HEK293T (cell line): ENCODE measurements at regions not wholly inside any gene's neighbourhood (a gene's known extent, or its start where the extent isn't known, plus 50 kb on each side); places are given as distances from the start of the nearest gene placed in this dataset.

Source experiments
- CTCF ChIA-PET: fragments of 350-600 bp; formaldehyde crosslinking; extraction: SDS; loops from one replicate; lab custom pipeline; 2021; ENCODE audit warnings: antibody characterized with exemption, inconsistent platforms; lab: Yijun Ruan, JAX
- POLR2A ChIA-PET: fragments of 350-600 bp; formaldehyde crosslinking; extraction: SDS; loops from one replicate; lab custom pipeline; 2020; ENCODE audit warnings: antibody characterized with exemption, inconsistent platforms; lab: Yijun Ruan, JAX
- DNase-seq: peaks from one replicate; pipeline ENCODE4 v3.0.0; 2012; ENCODE audit warnings: mixed read lengths; ENCODE audit errors: extremely low spot score
- ARNT ChIP-seq: fragments of 450-650 bp; IDR thresholded peaks from 2 replicates; pipeline ENCODE4 v1.6.1; 2017; ENCODE audit warnings: mild to moderate bottlenecking
- BHLHE40 ChIP-seq: fragments of 450-650 bp; IDR thresholded peaks from 2 replicates; pipeline ENCODE4 v1.6.1; 2016; ENCODE audit warnings: mild to moderate bottlenecking, moderate library complexity, borderline replicate concordance
- CTBP1 ChIP-seq: fragments of 450-650 bp; IDR thresholded peaks from 2 replicates; pipeline ENCODE4 v1.6.1; 2016; ENCODE audit warnings: borderline replicate concordance
- ELF4 ChIP-seq: fragments of 450-650 bp; IDR thresholded peaks from 2 replicates; pipeline ENCODE4 v1.6.1; 2017; ENCODE audit warnings: antibody characterized with exemption
- FOXA1 ChIP-seq: fragments of 450-650 bp; IDR thresholded peaks from 2 replicates; pipeline ENCODE4 v1.6.1; 2016; ENCODE audit warnings: mild to moderate bottlenecking
- FOXK2 ChIP-seq: fragments of 450-650 bp; IDR thresholded peaks from 2 replicates; pipeline ENCODE4 v1.6.1; 2016; ENCODE audit warnings: mild to moderate bottlenecking
- FOXM1 ChIP-seq: fragments of 450-650 bp; IDR thresholded peaks from 2 replicates; pipeline ENCODE4 v1.6.1; 2017; ENCODE audit warnings: mild to moderate bottlenecking, borderline replicate concordance
- HDGF ChIP-seq: fragments of 450-650 bp; IDR thresholded peaks from 2 replicates; pipeline ENCODE4 v1.6.1; 2017; ENCODE audit warnings: antibody characterized with exemption, borderline replicate concordance
- L3MBTL2 ChIP-seq: fragments of 450-650 bp; conservative IDR thresholded peaks from 2 replicates; pipeline ENCODE4 v1.6.1; 2016; ENCODE audit warnings: mild to moderate bottlenecking
- LEF1 ChIP-seq: fragments of 450-650 bp; IDR thresholded peaks from 2 replicates; pipeline ENCODE4 v1.6.1; 2017; ENCODE audit warnings: mild to moderate bottlenecking, borderline replicate concordance
- NFRKB ChIP-seq: fragments of 450-650 bp; IDR thresholded peaks from 2 replicates; pipeline ENCODE4 v1.6.1; 2016; ENCODE audit warnings: mild to moderate bottlenecking, moderate library complexity
- SP1 ChIP-seq: fragments of 450-650 bp; IDR thresholded peaks from 2 replicates; pipeline ENCODE4 v1.6.1; 2017
- SUZ12 ChIP-seq: fragments of 450-650 bp; IDR thresholded peaks from 2 replicates; pipeline ENCODE4 v1.6.1; 2016; ENCODE audit warnings: mild to moderate bottlenecking
- TARDBP ChIP-seq: fragments of 450-650 bp; IDR thresholded peaks from 2 replicates; pipeline ENCODE4 v1.6.1; 2016
- ZNF384 ChIP-seq: fragments of 450-650 bp; IDR thresholded peaks from 2 replicates; pipeline ENCODE4 v1.6.1; 2016
- TF ChIP-seq, protein P1 (sequence below): fragments of 450-650 bp; IDR thresholded peaks from 2 replicates; pipeline ENCODE4 v1.6.1; 2016

GRCh38 chr3:162082516-162082915, 585.9 kb downstream of the OTOL1 start:
- no peak for DNase-seq
- ChIA-PET CTCF (no interaction called here), POLR2A (no interaction called here)
- TF ChIP-seq L3MBTL2, result no peak
- TF ChIP-seq SUZ12, result no peak
- TF ChIP-seq FOXM1, result no peak
- TF ChIP-seq SP1, result no peak
- TF ChIP-seq HDGF, result no peak

- no peak for TF ChIP-seq ZNF384
- TF ChIP-seq TARDBP, result no peak
- POLR2A ChIA-PET, result no interaction called here
- DNase-seq, result no peak
- CTCF ChIA-PET, result interaction anchor here (1.4 kb wide), 1 partner anchor 30 kb away, joined by 3 read pairs; no protein-coding TSS in a partner anchor
These were observed 590.8 kb downstream of the OTOL1 start for GRCh38 chr3:162087361-162087760.

DNA sequence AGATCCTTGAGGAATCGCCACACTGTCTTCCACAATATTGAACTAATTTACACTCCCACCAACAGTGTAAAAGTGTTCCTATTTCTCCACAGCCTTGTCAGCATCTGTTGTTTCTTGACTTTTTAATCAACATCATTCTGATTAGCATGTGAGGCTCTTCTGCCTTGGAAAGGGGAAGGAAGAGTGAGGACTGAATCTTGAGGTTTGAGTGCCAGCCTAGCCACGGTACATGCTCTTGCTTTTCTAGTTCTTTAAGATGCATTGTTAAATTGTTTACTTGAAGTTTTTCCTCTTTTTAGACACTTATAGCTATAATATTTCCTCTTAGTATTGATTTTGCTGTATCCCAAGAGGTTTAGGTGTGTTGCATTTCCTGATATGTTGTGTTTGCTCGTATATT, 596.1 kb downstream of the OTOL1 start:
- no peak for DNase-seq
- CTCF ChIA-PET, result no interaction called here
- TF ChIP-seq LEF1 (no peak), TARDBP (no peak), L3MBTL2 (no peak), FOXK2 (no peak)
- POLR2A ChIA-PET, result no interaction called here

DNA sequence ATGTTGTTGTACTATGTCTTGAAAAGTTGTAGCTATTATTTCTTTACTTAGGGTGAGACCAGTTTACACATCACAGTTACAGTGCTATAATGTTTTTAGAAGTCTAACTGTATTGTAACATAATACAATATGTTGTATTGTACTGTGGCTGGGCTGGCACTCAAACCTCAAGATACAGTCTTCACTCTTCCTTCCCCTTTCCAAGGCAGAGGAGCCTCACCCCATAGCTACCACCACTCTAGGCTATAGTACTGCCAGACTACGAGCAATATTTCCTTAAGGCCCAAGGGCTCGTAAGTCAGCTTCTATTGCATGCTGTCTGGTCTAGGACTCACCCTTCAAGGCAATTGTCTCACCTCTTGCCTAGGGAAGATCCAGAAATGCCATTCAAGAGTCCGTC, 597.7 kb downstream of the OTOL1 start:
- no peak for DNase-seq
- CTCF ChIA-PET, result no interaction called here
- POLR2A ChIA-PET, result no interaction called here
- TF ChIP-seq SP1 (no peak), ELF4 (no peak), BHLHE40 (no peak), CTBP1 (no peak), NFRKB (no peak), HDGF (no peak), FOXA1 (no peak), TARDBP (no peak), FOXK2 (no peak), ARNT (no peak), LEF1 (no peak), FOXM1 (no peak)
- TF ChIP-seq, protein P1, sequence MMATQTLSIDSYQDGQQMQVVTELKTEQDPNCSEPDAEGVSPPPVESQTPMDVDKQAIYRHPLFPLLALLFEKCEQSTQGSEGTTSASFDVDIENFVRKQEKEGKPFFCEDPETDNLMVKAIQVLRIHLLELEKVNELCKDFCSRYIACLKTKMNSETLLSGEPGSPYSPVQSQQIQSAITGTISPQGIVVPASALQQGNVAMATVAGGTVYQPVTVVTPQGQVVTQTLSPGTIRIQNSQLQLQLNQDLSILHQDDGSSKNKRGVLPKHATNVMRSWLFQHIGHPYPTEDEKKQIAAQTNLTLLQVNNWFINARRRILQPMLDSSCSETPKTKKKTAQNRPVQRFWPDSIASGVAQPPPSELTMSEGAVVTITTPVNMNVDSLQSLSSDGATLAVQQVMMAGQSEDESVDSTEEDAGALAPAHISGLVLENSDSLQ, result no peak

GRCh38 chr3:162096874-162097273, 600.3 kb downstream of the OTOL1 start:
- ChIA-PET POLR2A (no interaction called here), CTCF (no interaction called here)
- TF ChIP-seq, protein P1, result no peak
- TF ChIP-seq FOXK2 (no peak), ARNT (no peak), L3MBTL2 (no peak), SUZ12 (no peak), NFRKB (no peak), CTBP1 (no peak), LEF1 (no peak), BHLHE40 (no peak)
- DNase-seq, result no peak

DNA sequence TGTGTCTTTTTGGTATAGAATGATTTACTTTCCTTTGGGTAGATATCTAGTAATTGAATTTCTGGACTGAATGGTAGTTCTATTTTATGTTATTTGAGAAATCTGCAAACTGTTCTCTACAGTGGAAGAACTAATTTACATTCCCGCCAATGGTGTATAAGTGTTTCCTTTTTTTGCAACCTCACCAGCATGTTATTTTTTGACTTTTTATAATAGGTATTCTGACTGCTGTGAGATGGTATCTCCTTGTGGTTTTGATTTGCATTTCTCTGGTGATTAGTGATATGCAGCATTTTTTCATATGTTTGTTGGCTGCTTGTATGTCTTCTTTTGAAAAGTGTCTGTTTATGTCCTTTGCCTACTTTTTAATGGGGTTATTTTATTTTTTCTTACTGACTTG, 607.2 kb downstream of the OTOL1 start:
- TF ChIP-seq HDGF (no peak), L3MBTL2 (no peak), SUZ12 (no peak), ARNT (no peak), ELF4 (no peak), BHLHE40 (no peak), FOXK2 (no peak), FOXA1 (no peak), NFRKB (no peak), LEF1 (no peak), CTBP1 (no peak), ZNF384 (no peak), TARDBP (no peak), FOXM1 (no peak), SP1 (no peak)
- TF ChIP-seq, protein P1, result no peak
- no peak for DNase-seq
- CTCF ChIA-PET, result no interaction called here
- POLR2A ChIA-PET, result no interaction called here

DNA sequence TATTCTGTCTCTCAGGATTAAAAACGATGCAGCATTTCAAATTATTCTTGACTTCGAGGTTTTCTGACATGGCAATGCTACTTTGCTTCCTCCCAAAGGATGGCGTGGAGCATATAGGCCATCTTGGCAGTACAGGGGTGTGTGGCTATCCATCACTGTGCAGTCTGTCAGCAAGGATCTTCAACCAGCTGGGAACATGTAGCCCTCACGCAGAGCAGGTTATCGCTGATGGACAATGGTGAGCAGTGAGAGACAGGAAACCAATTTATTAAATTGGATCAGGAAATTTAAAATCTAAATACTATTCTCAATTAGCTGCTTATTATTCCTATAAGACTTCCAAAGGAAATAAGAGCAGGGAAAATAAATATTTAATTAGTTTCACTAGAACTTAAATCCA, 615.3 kb downstream of the OTOL1 start:
- CTCF ChIA-PET, result no interaction called here
- POLR2A ChIA-PET, result interaction anchor here (0.7 kb wide), 1 partner anchor 64 kb away, joined by 4 read pairs; no protein-coding TSS in a partner anchor
- TF ChIP-seq HDGF (no peak), ELF4 (no peak), SUZ12 (no peak), ZNF384 (no peak), FOXM1 (no peak), L3MBTL2 (no peak)
- DNase-seq, result no peak
